NT2/D1 (cell line): ENCODE measurements at regions not wholly inside any gene's neighbourhood (a gene's known extent, or its start where the extent isn't known, plus 50 kb on each side); places are given as distances from the start of the nearest gene placed in this dataset.

Experiments
- DNase-seq: peaks from one replicate; pipeline ENCODE4 v3.0.0-alpha.2; 2011; ENCODE audit warnings: low read depth, low spot score
- H3K27me3 ChIP-seq: 2 replicates; pipeline ENCODE4 v1.6.0; 2011; ENCODE audit warnings: mild to moderate bottlenecking; ENCODE audit not compliant: insufficient read length, insufficient read depth
- H3K36me3 ChIP-seq: 2 replicates; pipeline ENCODE4 v1.6.1; 2011; ENCODE audit warnings: mild to moderate bottlenecking, low read length, mixed read lengths; ENCODE audit not compliant: insufficient read depth, insufficient read length
- H3K4me1 ChIP-seq: 2 replicates; pipeline ENCODE4 v1.5.1; 2011; ENCODE audit not compliant: insufficient read depth, insufficient read length
- H3K4me3 ChIP-seq: 2 replicates; pipeline ENCODE4 v1.5.1; 2011; ENCODE audit warnings: low read depth; ENCODE audit not compliant: insufficient read length
- H3K9ac ChIP-seq: 2 replicates; pipeline ENCODE4 v1.6.0; 2011; ENCODE audit warnings: low read depth; ENCODE audit not compliant: insufficient read length
- H3K9me3 ChIP-seq: 2 replicates; pipeline ENCODE4 v1.5.1; 2011; ENCODE audit warnings: mild to moderate bottlenecking, low read length; ENCODE audit not compliant: insufficient read depth
- SUZ12 ChIP-seq: IDR thresholded peaks from 2 replicates; pipeline ENCODE4 v1.6.1; 2011; ENCODE audit not compliant: insufficient read length, insufficient read depth; ENCODE audit errors: extremely low read depth
- YY1 ChIP-seq: IDR thresholded peaks from 2 replicates; pipeline ENCODE4 v1.6.1; 2011; ENCODE audit not compliant: insufficient read length, insufficient read depth
- ZNF274 ChIP-seq: IDR thresholded peaks from 2 replicates; pipeline ENCODE4 v1.6.1; 2011; ENCODE audit warnings: mild to moderate bottlenecking, low read depth, low read length

DNA sequence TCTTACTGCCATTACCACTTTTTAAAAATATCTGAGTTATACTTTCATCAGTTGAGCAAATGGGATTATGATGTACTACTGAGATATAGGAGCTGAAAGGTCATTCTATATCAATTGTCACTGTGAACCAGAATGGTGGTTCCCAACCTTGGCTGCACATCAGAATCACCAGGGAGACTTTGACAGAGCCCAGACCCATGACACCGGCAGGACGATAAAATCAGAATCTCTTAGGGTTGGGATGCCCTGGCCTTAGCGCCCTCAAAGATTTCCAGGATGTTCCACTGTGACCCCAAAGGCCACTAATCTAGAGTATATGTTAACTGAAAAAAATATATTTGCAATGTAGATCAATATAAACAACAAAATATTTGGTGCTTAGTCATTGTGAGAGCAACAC, 355.1 kb downstream of the LIG4 start:
- no peaks in the 10 kb centered on the region for H3K36me3 ChIP-seq
- no peaks in the 10 kb centered on the region for H3K9me3 ChIP-seq
- DNase-seq: no peak
- no peak overlapping the region for H3K4me3 ChIP-seq
- no peak for TF ChIP-seq ZNF274
- TF ChIP-seq YY1: no peak
- no peak for TF ChIP-seq SUZ12
- peaks cover 7% of the 10 kb centered on the region for H3K27me3 ChIP-seq
- no peaks in the 10 kb centered on the region for H3K4me1 ChIP-seq
- H3K9ac ChIP-seq: no peak overlapping the region

- TF ChIP-seq ZNF274: no peak
- no peak for TF ChIP-seq YY1
- TF ChIP-seq SUZ12: no peak
- no peaks in the 10 kb centered on the region for H3K4me1 ChIP-seq
These were observed 360.5 kb downstream of the LIG4 start for GRCh38 chr13:107854880-107855279.

GRCh38 chr13:107852072-107852471, 363.3 kb downstream of the LIG4 start:
- Histone ChIP-seq H3K9ac (no peak overlapping the region), H3K27me3 (no peaks in the 10 kb centered on the region), H3K4me3 (no peak overlapping the region), H3K4me1 (no peaks in the 10 kb centered on the region), H3K9me3 (no peaks in the 10 kb centered on the region), H3K36me3 (no peaks in the 10 kb centered on the region)
- no peak for DNase-seq
- TF ChIP-seq ZNF274 (no peak), YY1 (no peak), SUZ12 (no peak)

More at GRCh38 chr13:107854880-107855279, 360.5 kb downstream of the LIG4 start:
- Histone ChIP-seq H3K9ac (no peak overlapping the region), H3K27me3 (no peaks in the 10 kb centered on the region), H3K9me3 (no peaks in the 10 kb centered on the region), H3K4me3 (no peak overlapping the region), H3K36me3 (no peaks in the 10 kb centered on the region)
- DNase-seq: no peak

- H3K4me3 ChIP-seq: no peak overlapping the region
- no peaks in the 10 kb centered on the region for H3K4me1 ChIP-seq
- no peaks in the 10 kb centered on the region for H3K36me3 ChIP-seq
- DNase-seq: no peak
- no peak overlapping the region for H3K9ac ChIP-seq
- no peaks in the 10 kb centered on the region for H3K9me3 ChIP-seq
- TF ChIP-seq YY1 (no peak), ZNF274 (no peak), SUZ12 (no peak)
- no peaks in the 10 kb centered on the region for H3K27me3 ChIP-seq
These were observed 363.7 kb downstream of the LIG4 start for GRCh38 chr13:107851670-107852069.

DNA sequence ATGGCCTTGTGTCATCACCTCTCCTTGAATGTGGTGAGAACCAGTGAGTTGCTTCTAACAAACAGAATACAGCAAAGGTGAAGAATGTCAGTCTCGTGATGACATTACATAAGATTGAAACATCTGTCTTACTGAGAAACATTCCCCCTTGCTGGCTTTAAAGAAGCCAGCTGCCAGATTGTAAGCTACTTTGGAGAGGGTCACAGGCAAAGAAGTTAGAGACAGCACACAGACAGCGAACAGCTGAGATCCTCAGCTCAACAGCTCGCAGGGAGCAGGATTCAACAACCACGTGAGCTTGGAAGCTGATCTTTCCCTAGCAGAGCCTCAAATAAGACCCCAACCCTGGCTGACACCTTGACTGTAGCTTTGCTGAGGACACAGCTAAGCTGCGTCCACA, 367.9 kb downstream of the LIG4 start:
- H3K9me3 ChIP-seq: no peaks in the 10 kb centered on the region
- no peaks in the 10 kb centered on the region for H3K4me1 ChIP-seq
- TF ChIP-seq SUZ12 (no peak), YY1 (no peak), ZNF274 (no peak)

GRCh38 chr13:107846642-107847041, 368.7 kb downstream of the LIG4 start:
- TF ChIP-seq YY1 (no peak), SUZ12 (no peak), ZNF274 (no peak)
- no peaks in the 10 kb centered on the region for H3K27me3 ChIP-seq
- H3K9ac ChIP-seq: no peak overlapping the region
- no peak overlapping the region for H3K4me3 ChIP-seq
- H3K36me3 ChIP-seq: no peaks in the 10 kb centered on the region
- no peaks in the 10 kb centered on the region for H3K9me3 ChIP-seq
- DNase-seq: no peak
- H3K4me1 ChIP-seq: no peaks in the 10 kb centered on the region

More for the DNA sequence above, 367.9 kb downstream of the LIG4 start:
- H3K27me3 ChIP-seq: no peaks in the 10 kb centered on the region
- DNase-seq: no peak
- no peak overlapping the region for H3K4me3 ChIP-seq
- no peaks in the 10 kb centered on the region for H3K36me3 ChIP-seq
- H3K9ac ChIP-seq: no peak overlapping the region

- Histone ChIP-seq H3K36me3 (no peaks in the 10 kb centered on the region), H3K9me3 (no peaks in the 10 kb centered on the region), H3K4me1 (no peaks in the 10 kb centered on the region), H3K9ac (no peak overlapping the region), H3K27me3 (no peaks in the 10 kb centered on the region), H3K4me3 (no peak overlapping the region)
- no peak for DNase-seq
- TF ChIP-seq SUZ12 (no peak), YY1 (no peak), ZNF274 (no peak)
These were observed 369.4 kb downstream of the LIG4 start for GRCh38 chr13:107845911-107846310.

DNA sequence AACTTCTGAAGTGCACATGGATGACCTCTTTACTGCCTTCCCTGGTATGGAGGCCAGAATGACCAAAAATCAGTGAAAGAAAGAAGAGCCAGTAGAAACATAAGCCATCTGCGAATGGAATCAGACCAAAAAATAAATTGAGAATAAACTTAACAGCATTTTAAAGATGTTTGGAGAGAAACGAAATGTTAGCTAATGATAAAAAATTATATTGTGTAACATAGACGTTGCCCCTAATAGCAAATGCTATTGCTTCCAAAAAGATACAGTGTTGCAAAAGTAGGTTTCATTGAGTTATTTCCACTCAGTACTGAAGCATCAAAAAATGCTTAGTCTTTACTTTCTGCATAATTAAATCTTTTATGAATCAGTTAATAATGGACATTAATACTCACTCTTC, 371.7 kb downstream of the LIG4 start:
- no peak for DNase-seq
- TF ChIP-seq SUZ12: no peak
- no peak for TF ChIP-seq ZNF274
- TF ChIP-seq YY1: no peak
- H3K9ac ChIP-seq: no peak overlapping the region
- no peak overlapping the region for H3K4me3 ChIP-seq
- H3K36me3 ChIP-seq: no peaks in the 10 kb centered on the region
- H3K4me1 ChIP-seq: no peaks in the 10 kb centered on the region
- H3K27me3 ChIP-seq: no peaks in the 10 kb centered on the region
- no peaks in the 10 kb centered on the region for H3K9me3 ChIP-seq
